ENCODE measurements at regions not wholly inside any gene's neighbourhood (a gene's known extent, or its start where the extent isn't known, plus 50 kb on each side); places are given as distances from the start of the nearest gene placed in this dataset.

GRCh38 chr17:72381597-72382397 is 261.0 kb downstream of the SOX9 start:
- TF ChIP-seq CTCF (IDR thresholded peaks at IDR 0.05; ENCODE audit: insufficient read depth, low read length, poor library complexity, severe bottlenecking) (no peak), EZH2phosphoT487 (conservative IDR thresholded peaks at IDR 0.05; ENCODE audit: low read length) (no peak)
